K562 (cell line): ENCODE measurements at regions not wholly inside any gene's neighbourhood (a gene's known extent, or its start where the extent isn't known, plus 50 kb on each side); places are given as distances from the start of the nearest gene placed in this dataset.

ENCODE experiments used
- ATF7 ChIP-seq: fragments of 450-650 bp; IDR thresholded peaks from 2 replicates; pipeline ENCODE4 v1.7.1; 2014; ENCODE audit warnings: mild to moderate bottlenecking, moderate library complexity
- CREM ChIP-seq: IDR thresholded peaks from 2 replicates; pipeline ENCODE4 v1.6.1; 2014; ENCODE audit warnings: antibody characterized with exemption, low read depth
- CTCFL ChIP-seq: IDR thresholded peaks from 2 replicates; pipeline ENCODE4 v1.6.1; 2011; ENCODE audit warnings: borderline replicate concordance, low read depth, mild to moderate bottlenecking, moderate library complexity, low read length; ENCODE audit not compliant: insufficient read depth, poor library complexity, severe bottlenecking
- DLX4 ChIP-seq: fragments of 250-450 bp; sonication (Bioruptor Pico); IDR thresholded peaks from 2 replicates; pipeline ENCODE4 v1.6.1; 2021; ENCODE audit warnings: mild to moderate bottlenecking
- DMBX1 ChIP-seq: fragments of 250-450 bp; sonication (Bioruptor Pico); IDR thresholded peaks from 2 replicates; pipeline ENCODE4 v1.8.0; 2022; ENCODE audit warnings: inconsistent platforms, mild to moderate bottlenecking, moderate library complexity, borderline replicate concordance
- E2F1 ChIP-seq: sonication (generic); formaldehyde crosslinking; IDR thresholded peaks from 2 replicates; pipeline ENCODE4 v1.8.1; 2023; ENCODE audit warnings: mild to moderate bottlenecking, missing genetic modification reagents, moderate library complexity
- ESRRB ChIP-seq: fragments of 250-450 bp; sonication (Bioruptor Pico); IDR thresholded peaks from 2 replicates; pipeline ENCODE4 v1.5.0; 2020; ENCODE audit warnings: mild to moderate bottlenecking, moderate library complexity, borderline replicate concordance
- GTF2E2 ChIP-seq: fragments of 200-800 bp; sonication (Bioruptor generic); IDR thresholded peaks from 2 replicates; pipeline ENCODE4 v1.6.1; 2016; ENCODE audit warnings: missing genetic modification characterization, missing compliant biosample characterization
- HEY1 ChIP-seq: fragments of 250-450 bp; sonication (Bioruptor Pico); IDR thresholded peaks from 2 replicates; pipeline ENCODE4 v1.5.0; 2020; ENCODE audit warnings: mild to moderate bottlenecking, moderate library complexity, borderline replicate concordance
- KLF6 ChIP-seq: fragments of 250-450 bp; sonication (Bioruptor Pico); IDR thresholded peaks from 2 replicates; pipeline ENCODE4 v1.4.0; 2020; ENCODE audit warnings: mild to moderate bottlenecking, moderate library complexity, borderline replicate concordance
- MAFF ChIP-seq: IDR thresholded peaks from 2 replicates; pipeline ENCODE4 v1.6.1; 2012; ENCODE audit warnings: low read length, improper control_type of control experiment
- MLX ChIP-seq, 2 experiments: fragments of 450-650 bp in 1 of 2; sonication (generic) in 1 of 2; formaldehyde crosslinking; conservative IDR thresholded peaks; 2 replicates each; pipeline versions ENCODE4 v1.4.0 to v1.8.1; 2020 to 2022; ENCODE audit warnings: mild to moderate bottlenecking in 1 of 2, missing genetic modification reagents in 1 of 2
- NELFE ChIP-seq: IDR thresholded peaks from 2 replicates; pipeline ENCODE4 v1.6.1; 2011; ENCODE audit warnings: mild to moderate bottlenecking; ENCODE audit not compliant: insufficient read depth, insufficient read length
- PCBP2 ChIP-seq: fragments of 200-400 bp; formaldehyde crosslinking; IDR thresholded peaks from 2 replicates; pipeline ENCODE4 v1.6.1; 2018; ENCODE audit warnings: low read length, low read depth, mild to moderate bottlenecking, moderate library complexity; ENCODE audit not compliant: poor library complexity, severe bottlenecking
- U2AF2 ChIP-seq: fragments of 200-400 bp; formaldehyde crosslinking; optimal IDR thresholded peaks from 2 replicates; pipeline ENCODE3; 2017; ENCODE audit warnings: low read depth, mild to moderate bottlenecking, low read length
- ZNF174 ChIP-seq: fragments of 250-450 bp; sonication (Bioruptor Pico); IDR thresholded peaks from 2 replicates; pipeline ENCODE4 v1.4.0; 2020; ENCODE audit warnings: mild to moderate bottlenecking
- ZNF609 ChIP-seq: sonication (generic); formaldehyde crosslinking; IDR thresholded peaks from 2 replicates; pipeline ENCODE4 v1.8.1; 2023; ENCODE audit warnings: missing genetic modification reagents, mild to moderate bottlenecking, borderline replicate concordance
- ZNF766 ChIP-seq: fragments of 200-800 bp; sonication (Bioruptor generic); conservative IDR thresholded peaks from 2 replicates; pipeline ENCODE4 v1.6.1; 2016; ENCODE audit warnings: missing genetic modification characterization, missing compliant biosample characterization

GRCh38 chr1:121483961-121484424 lies 299.2 kb downstream of the SRGAP2C start (continued):
- TF ChIP-seq CREM (no peak), KLF6 (no peak; the same call in 1 of the 2 replicates), ESRRB (CRISPR knock-in tag) (no peak), HEY1 (CRISPR knock-in tag) (no peak), CTCFL (no peak), ZNF174 (CRISPR knock-in tag) (no peak), MAFF (no peak), MLX (CRISPR knock-in tag; conservative IDR thresholded peaks at IDR 0.05) (no peak), ZNF766 (CRISPR knock-in tag) (peak; percentile 44; the same call in 1 of the 2 replicates), GTF2E2 (tag) (peak; percentile 64; the same call in 1 of the 2 replicates), U2AF2 (no peak), DLX4 (CRISPR knock-in tag) (no peak), PCBP2 (no peak), DMBX1 (peak; percentile 31; the same call in 1 of the 2 replicates), ATF7 (peak; percentile 77), NELFE (no peak), ZNF609 (CRISPR knock-in tag) (no peak), E2F1 (CRISPR knock-in tag) (no peak)
